HepG2 (cell line): ENCODE measurements at regions not wholly inside any gene's neighbourhood (a gene's known extent, or its start where the extent isn't known, plus 50 kb on each side); places are given as distances from the start of the nearest gene placed in this dataset.

Source experiments
- ATAC-seq: fragments of 200-7000 bp; cut with Tn5 transposase; 3 replicates; pipeline ENCODE4 v1.9.1; 2020; ENCODE audit warnings: mild to moderate bottlenecking, moderate library complexity
- BruUV-seq: library from RNA; stranded (reverse); fragments of 400-500 nt; replicated peaks from 2 replicates; lab custom pipeline; 2021; lab: Mats Ljungman, UMichigan
- CTCF ChIA-PET: fragments of 300-600 bp; formaldehyde crosslinking; extraction: SDS; loops from one replicate; lab custom pipeline; 2021; ENCODE audit warnings: low total read pairs, inconsistent platforms, low intra/inter-chr PET ratio; lab: Yijun Ruan, JAX
- POLR2A ChIA-PET: fragments of 350-600 bp; sonication (Branson Sonifier 250); formaldehyde crosslinking; loops from one replicate; lab custom pipeline; 2020; ENCODE audit warnings: antibody characterized with exemption, inconsistent platforms; lab: Yijun Ruan, JAX
- DNase-seq: peaks from one replicate; pipeline ENCODE4 v3.0.0-alpha.2; 2015; ENCODE audit warnings: low spot score
- FAIRE-seq: peaks from 3 replicates; lab custom pipeline; 2011; peaks lifted over from hg19 to GRCh38; lab: Jason Lieb, UNC
- H2AFZ ChIP-seq: one replicate; pipeline ENCODE4 v1.6.1; 2011; ENCODE audit warnings: low read length, inconsistent platforms
- H3K27ac ChIP-seq: fragments of 300-600 bp; 3 replicates; pipeline ENCODE4 v1.8.0; 2011; ENCODE audit warnings: mixed run types, mild to moderate bottlenecking, mixed read lengths, low read length, inconsistent platforms; ENCODE audit not compliant: insufficient read depth; ENCODE audit errors: extremely low read length
- H3K27me3 ChIP-seq, 2 experiments: fragments of 200-600 bp in 1 of 2; 2 replicates in 1 of 2; 3 replicates in 1 of 2; pipeline versions ENCODE4 v1.6.0 to v1.8.0; 2011; ENCODE audit warnings: low read length in 2 of 2, mild to moderate bottlenecking in 2 of 2, moderate library complexity in 2 of 2, inconsistent platforms in 1 of 2; ENCODE audit not compliant: insufficient read depth in 2 of 2, control insufficient read depth in 1 of 2
- H3K36me3 ChIP-seq, 2 experiments: fragments of 200-600 bp in 1 of 2; replicated peaks in 1 of 2; 2 replicates in 1 of 2; 3 replicates in 1 of 2; pipeline versions ENCODE4 v1.5.1 to v1.8.0; 2011; ENCODE audit warnings: low read length in 2 of 2, inconsistent platforms in 1 of 2; ENCODE audit not compliant: insufficient read depth in 2 of 2, control insufficient read depth in 1 of 2
- H3K4me1 ChIP-seq: 2 replicates; pipeline ENCODE4 v1.5.1; 2012; ENCODE audit warnings: low read length, inconsistent platforms; ENCODE audit not compliant: insufficient read depth
- H3K4me2 ChIP-seq: 2 replicates; pipeline ENCODE4 v1.6.0; 2011; ENCODE audit warnings: low read depth, low read length, inconsistent platforms
- H3K4me3 ChIP-seq, 3 experiments: fragments of 200-600 bp in 1 of 3; sonication (generic), shearing (Covaris generic) in 1 of 3; replicated peaks in 1 of 3; 2 replicates each; pipeline ENCODE4 v1.5.1; 2011 to 2016; ENCODE audit warnings: low read length in 3 of 3, inconsistent platforms in 2 of 3, low read depth in 2 of 3, mild to moderate bottlenecking in 2 of 3, control low read depth in 1 of 3, mixed read lengths in 1 of 3; ENCODE audit not compliant: insufficient read depth in 1 of 3
- H3K79me2 ChIP-seq: one replicate; pipeline ENCODE4 v1.6.1; 2011; ENCODE audit warnings: low read length, inconsistent platforms; ENCODE audit not compliant: insufficient read depth
- H3K9ac ChIP-seq: 2 replicates; pipeline ENCODE4 v1.6.0; 2011; ENCODE audit warnings: mild to moderate bottlenecking, low read depth, low read length, inconsistent platforms; ENCODE audit not compliant: insufficient read depth
- H3K9me3 ChIP-seq: 2 replicates; pipeline ENCODE4 v1.5.1; 2012; ENCODE audit warnings: mild to moderate bottlenecking, low read length
- H4K20me1 ChIP-seq: 2 replicates; pipeline ENCODE4 v1.6.0; 2011; ENCODE audit warnings: inconsistent platforms, mild to moderate bottlenecking, low read length, moderate library complexity; ENCODE audit not compliant: insufficient read depth
- BRD4 ChIP-seq: sonication (generic); formaldehyde crosslinking; IDR thresholded peaks from 2 replicates; pipeline ENCODE4 v1.4.0; 2020; ENCODE audit warnings: missing genetic modification reagents
- GTF3A ChIP-seq: sonication (generic); formaldehyde crosslinking; conservative IDR thresholded peaks from 2 replicates; pipeline ENCODE4 v1.4.0; 2020; ENCODE audit warnings: mild to moderate bottlenecking, missing genetic modification reagents
- JUN ChIP-seq: sonication (generic); formaldehyde crosslinking; IDR thresholded peaks from 2 replicates; pipeline ENCODE4 v1.4.0; 2020; ENCODE audit warnings: mild to moderate bottlenecking, missing genetic modification reagents
- ZFYVE20 ChIP-seq: sonication (generic); formaldehyde crosslinking; IDR thresholded peaks from 2 replicates; pipeline ENCODE4 v1.8.0; 2023; ENCODE audit warnings: low read depth, mild to moderate bottlenecking, moderate library complexity, missing genetic modification reagents, borderline replicate concordance
- ZNF205 ChIP-seq: IDR thresholded peaks from 2 replicates; pipeline ENCODE4 v1.6.1; 2018; ENCODE audit warnings: missing biosample characterization, missing genetic modification reagents
- ZNF781 ChIP-seq: sonication (generic); formaldehyde crosslinking; IDR thresholded peaks from 2 replicates; pipeline ENCODE4 v1.5.1; 2020; ENCODE audit warnings: borderline replicate concordance, mild to moderate bottlenecking, missing genetic modification reagents; ENCODE audit errors: not compliant biosample characterization
- WGBS: methylation state at CpG from one replicate; pipeline ENCODE4 v1.1.6; 2017; ENCODE audit warnings: low lambda C conversion rate; 5-methylcytosine and 5-hydroxymethylcytosine counted together
- in situ Hi-C: cut with HindIII; loops from 2 replicates; pipeline ENCODE4 v1.10.0; 2017; ENCODE audit warnings: low pct_unique_long_range_greater_than_20kb; ENCODE audit not compliant: extremely low pct_ligation_motif_present
- intact Hi-C: fragments of 100-400 bp; cut with micrococcal nuclease; formaldehyde crosslinking; loops from one replicate; pipeline ENCODE4 v1.10.0; 2022; ENCODE audit not compliant: unreplicated experiment
- TF ChIP-seq, protein P1 (sequence below): sonication (generic); formaldehyde crosslinking; conservative IDR thresholded peaks from 2 replicates; pipeline ENCODE4 v1.8.0; 2022; ENCODE audit warnings: mild to moderate bottlenecking, moderate library complexity, missing genetic modification reagents
- TF ChIP-seq, protein P2 (sequence below): sonication (generic); formaldehyde crosslinking; IDR thresholded peaks from 2 replicates; pipeline ENCODE4 v1.8.0; 2022; ENCODE audit warnings: missing genetic modification reagents, low read depth, mild to moderate bottlenecking, borderline replicate concordance

DNA sequence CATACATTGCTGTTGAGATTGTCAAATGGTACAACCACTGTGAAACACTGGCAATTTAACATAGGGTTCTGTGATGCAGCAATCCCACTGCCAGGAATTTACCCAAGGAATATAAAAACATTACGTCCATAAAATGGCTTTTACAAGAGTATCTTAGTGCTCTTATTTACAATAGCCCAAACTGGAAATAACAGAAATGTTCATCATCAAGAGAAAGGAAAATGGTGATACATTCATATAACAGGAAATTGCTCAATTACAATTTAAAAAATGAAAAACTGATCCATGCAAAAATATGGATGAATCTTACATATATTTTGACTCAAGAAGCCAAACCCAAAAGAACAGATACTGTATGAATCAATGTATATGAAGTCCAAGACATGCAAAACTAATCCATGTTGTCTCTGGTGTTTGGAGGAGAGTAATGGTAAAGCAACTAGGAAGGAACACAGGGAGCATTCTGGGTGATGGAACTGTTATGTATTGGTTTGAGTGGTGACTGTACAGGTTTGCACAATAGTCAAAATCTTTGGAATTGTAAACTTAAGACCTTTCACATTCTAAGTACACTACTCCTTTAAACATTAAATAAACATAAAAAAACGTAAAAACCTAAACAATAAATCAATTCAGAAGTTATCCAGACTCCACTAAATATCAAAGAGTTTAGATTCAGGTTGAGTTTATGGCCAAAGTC, 104.8 kb upstream of the WDR75 start:
- Histone ChIP-seq H3K27me3 (no peaks in the 10 kb centered on the region), H3K27ac (no peak overlapping the region), H3K4me2 (no peak overlapping the region), H3K4me3 (no peak overlapping the region), H4K20me1 (no peaks in the 10 kb centered on the region), H2AFZ (no peak overlapping the region), H3K4me1 (no peaks in the 10 kb centered on the region), H3K9me3 (no peaks in the 10 kb centered on the region), H3K79me2 (no peaks in the 10 kb centered on the region), H3K9ac (no peak overlapping the region), H3K36me3 (no peaks in the 10 kb centered on the region)
- TF ChIP-seq GTF3A (no peak), ZNF781 (CRISPR knock-in tag) (no peak), ZNF205 (no peak), ZFYVE20 (CRISPR knock-in tag) (no peak), JUN (CRISPR knock-in tag) (no peak), BRD4 (no peak)
- TF ChIP-seq, protein P1, sequence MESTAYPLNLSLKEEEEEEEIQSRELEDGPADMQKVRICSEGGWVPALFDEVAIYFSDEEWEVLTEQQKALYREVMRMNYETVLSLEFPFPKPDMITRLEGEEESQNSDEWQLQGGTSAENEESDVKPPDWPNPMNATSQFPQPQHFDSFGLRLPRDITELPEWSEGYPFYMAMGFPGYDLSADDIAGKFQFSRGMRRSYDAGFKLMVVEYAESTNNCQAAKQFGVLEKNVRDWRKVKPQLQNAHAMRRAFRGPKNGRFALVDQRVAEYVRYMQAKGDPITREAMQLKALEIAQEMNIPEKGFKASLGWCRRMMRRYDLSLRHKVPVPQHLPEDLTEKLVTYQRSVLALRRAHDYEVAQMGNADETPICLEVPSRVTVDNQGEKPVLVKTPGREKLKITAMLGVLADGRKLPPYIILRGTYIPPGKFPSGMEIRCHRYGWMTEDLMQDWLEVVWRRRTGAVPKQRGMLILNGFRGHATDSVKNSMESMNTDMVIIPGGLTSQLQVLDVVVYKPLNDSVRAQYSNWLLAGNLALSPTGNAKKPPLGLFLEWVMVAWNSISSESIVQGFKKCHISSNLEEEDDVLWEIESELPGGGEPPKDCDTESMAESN (CRISPR knock-in tag), result no peak
- TF ChIP-seq, protein P2, sequence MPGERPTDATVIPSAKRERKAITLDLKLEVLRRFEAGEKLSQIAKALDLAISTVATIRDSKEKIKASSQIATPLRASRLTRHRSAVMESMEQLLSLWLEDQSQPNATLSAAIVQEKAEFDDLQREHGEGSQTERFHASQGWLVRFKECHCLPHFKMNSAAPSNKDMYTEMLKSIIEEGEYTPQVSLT (CRISPR knock-in tag), result no peak
- WGBS, result 9% methylated on average over 2 of the region's 2 CpGs
- in situ Hi-C loops, result no loop called here
- CTCF ChIA-PET, result no interaction called here
- no TSS peak for BruUV-seq
- ATAC-seq (no peak), DNase-seq (no peak), FAIRE-seq (no peak)
- intact Hi-C loops, result no loop called here
- POLR2A ChIA-PET, result no interaction called here
